CD14-positive monocyte (primary cell): ENCODE measurements at regions not wholly inside any gene's neighbourhood (a gene's known extent, or its start where the extent isn't known, plus 50 kb on each side); places are given as distances from the start of the nearest gene placed in this dataset.

Experiments
- DNase-seq, 3 donors: peaks; one replicate each; pipeline ENCODE4 v3.0.0-alpha.2; 2011 to 2022
- H2AFZ ChIP-seq: 2 replicates; pipeline ENCODE4 v1.6.0; 2012; ENCODE audit warnings: mild to moderate bottlenecking, low read depth, low read length, inconsistent platforms; ENCODE audit not compliant: insufficient read depth, poor library complexity, severe bottlenecking
- H3K27ac ChIP-seq, 2 donors: 1 replicate in 1 of 2; 2 replicates in 1 of 2; pipeline ENCODE4 v1.5.1; 2012 to 2013; ENCODE audit warnings: low read length in 2 of 2, control low read depth in 1 of 2, inconsistent platforms in 1 of 2, low read depth in 1 of 2, mild to moderate bottlenecking in 1 of 2
- H3K27me3 ChIP-seq, 2 donors: one replicate each; pipeline versions ENCODE4 v1.6.0 to v1.6.1; 2011 to 2013; ENCODE audit warnings: low read length in 2 of 2; ENCODE audit not compliant: control insufficient read depth in 2 of 2, insufficient read depth in 2 of 2
- H3K36me3 ChIP-seq, 2 donors: replicated peaks in 1 of 2; 1 replicate in 1 of 2; 2 replicates in 1 of 2; pipeline versions ENCODE4 v1.5.1 to v1.6.1; 2012 to 2013; ENCODE audit warnings: low read length in 2 of 2, control low read depth in 1 of 2, inconsistent platforms in 1 of 2, mild to moderate bottlenecking in 1 of 2; ENCODE audit not compliant: insufficient read depth in 2 of 2, control insufficient read depth in 1 of 2
- H3K4me1 ChIP-seq, 2 donors: 1 replicate in 1 of 2; 2 replicates in 1 of 2; pipeline versions ENCODE4 v1.5.1 to v1.6.1; 2012 to 2013; ENCODE audit warnings: low read length in 2 of 2, control low read depth in 1 of 2, inconsistent platforms in 1 of 2, mild to moderate bottlenecking in 1 of 2, moderate library complexity in 1 of 2; ENCODE audit not compliant: insufficient read depth in 2 of 2, control insufficient read depth in 1 of 2
- H3K4me2 ChIP-seq: replicated peaks from 2 replicates; pipeline ENCODE3; 2012; ENCODE audit warnings: low read length, moderate library complexity, mild to moderate bottlenecking; ENCODE audit not compliant: poor library complexity, severe bottlenecking; ENCODE audit errors: extremely low read depth
- H3K4me3 ChIP-seq, 3 experiments: fragments of 200-600 bp in 1 of 3; sonication (generic) in 1 of 3; replicated peaks in 1 of 3; 1 replicate in 2 of 3; 2 replicates in 1 of 3; pipeline ENCODE4 v1.5.1; 2011 to 2013; ENCODE audit warnings: low read length in 3 of 3, mild to moderate bottlenecking in 3 of 3, control low read depth in 2 of 3, low read depth in 2 of 3, inconsistent platforms in 1 of 3, moderate library complexity in 1 of 3
- H3K79me2 ChIP-seq: 2 replicates; pipeline ENCODE4 v1.6.0; 2012; ENCODE audit warnings: mild to moderate bottlenecking, control low read depth, inconsistent platforms, low read length, moderate library complexity; ENCODE audit not compliant: insufficient read depth
- H3K9ac ChIP-seq: 2 replicates; pipeline ENCODE4 v1.6.0; 2017; ENCODE audit warnings: low read length, mild to moderate bottlenecking; ENCODE audit not compliant: insufficient read depth, poor library complexity, severe bottlenecking
- H3K9me3 ChIP-seq, 2 donors: replicated peaks in 1 of 2; 1 replicate in 1 of 2; 2 replicates in 1 of 2; pipeline versions ENCODE4 v1.5.1 to v1.6.1; 2012 to 2013; ENCODE audit warnings: low read length in 2 of 2, control low read depth in 1 of 2; ENCODE audit not compliant: control insufficient read depth in 1 of 2, insufficient read depth in 1 of 2
- H4K20me1 ChIP-seq: 2 replicates; pipeline ENCODE4 v1.6.0; 2012; ENCODE audit warnings: mild to moderate bottlenecking, low read length, control low read depth, moderate library complexity; ENCODE audit not compliant: insufficient read depth
- H3K27ac Mint-ChIP-seq, 7 donors: one replicate each; pipeline ENCODE4 v1.8.0; 2020; ENCODE audit warnings: mild to moderate bottlenecking in 7 of 7, mixed read lengths in 7 of 7, moderate library complexity in 6 of 7, inconsistent platforms in 2 of 7
- H3K27me3 Mint-ChIP-seq, 3 donors: one replicate each; pipeline ENCODE4 v1.8.0; 2021 to 2022; ENCODE audit warnings: low read depth in 3 of 3, mild to moderate bottlenecking in 3 of 3, mixed read lengths in 3 of 3, moderate library complexity in 3 of 3, inconsistent platforms in 1 of 3
- H3K36me3 Mint-ChIP-seq, 2 donors: one replicate each; pipeline ENCODE4 v1.8.0; 2020; ENCODE audit warnings: mixed read lengths in 2 of 2, inconsistent platforms in 1 of 2, mild to moderate bottlenecking in 1 of 2
- H3K4me1 Mint-ChIP-seq: one replicate; pipeline ENCODE4 v1.8.0; 2020; ENCODE audit warnings: mild to moderate bottlenecking, mixed read lengths
- H3K4me3 Mint-ChIP-seq, 2 donors: one replicate each; pipeline ENCODE4 v1.8.0; 2020; ENCODE audit warnings: mild to moderate bottlenecking in 2 of 2, mixed read lengths in 2 of 2, moderate library complexity in 1 of 2
- H3K9me3 Mint-ChIP-seq, 7 donors: one replicate each; pipeline ENCODE4 v1.8.0; 2020 to 2022; ENCODE audit warnings: mixed read lengths in 7 of 7, mild to moderate bottlenecking in 6 of 7, moderate library complexity in 6 of 7, inconsistent platforms in 2 of 7
- WGBS: methylation state at CpG from one replicate; pipeline ENCODE4 v1.1.5; 2013; ENCODE audit warnings: missing lambda C conversion rate; ENCODE audit not compliant: insufficient coverage; 5-methylcytosine and 5-hydroxymethylcytosine counted together
- intact Hi-C, 2 donors: fragments of 100-400 bp; cut with micrococcal nuclease; formaldehyde crosslinking; loops; one replicate each; pipeline versions ENCODE4 v1.15.0 to v1.15.1; 2023
- TF ChIP-seq, protein P1 (sequence below): fragments of 200-600 bp; IDR thresholded peaks from one replicate; pipeline ENCODE4 v1.8.0; 2022; ENCODE audit warnings: antibody characterized with exemption, mild to moderate bottlenecking

DNA sequence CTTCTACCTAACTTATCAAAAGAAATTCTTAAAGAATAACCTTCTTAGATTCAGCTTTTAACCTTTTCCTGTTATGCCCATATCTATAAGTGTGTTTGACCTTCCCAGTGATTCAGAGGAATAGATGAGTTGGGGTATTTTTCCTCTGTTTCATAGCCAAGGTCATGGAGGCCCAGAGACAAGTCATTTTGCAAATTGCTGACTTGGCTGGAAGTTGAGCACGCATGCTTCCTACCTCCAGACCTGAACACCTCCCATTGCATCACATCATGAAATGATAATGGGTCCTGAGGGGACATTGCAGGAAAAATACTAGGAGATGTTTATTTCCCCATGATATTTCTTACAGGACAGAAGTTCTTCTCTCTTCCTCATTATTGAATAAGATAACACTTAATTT, 158.6 kb upstream of the LMCD1 start:
- Mint-ChIP-seq H3K4me3 (no peak overlapping the region), H3K4me1 (no peaks in the 10 kb centered on the region), H3K9me3 (peaks cover 3 to 18% (median 7%) of the 10 kb centered on the region in 7 donors), H3K36me3 (no peaks in the 10 kb centered on the region), H3K27ac (no peak overlapping the region), H3K27me3 (no peaks in the 10 kb centered on the region)
- Histone ChIP-seq H3K4me2 (no peak overlapping the region), H3K9me3 (peaks cover 0 to 9% of the 10 kb centered on the region in 2 donors), H3K27me3 (no peaks in the 10 kb centered on the region), H3K36me3 (no peaks in the 10 kb centered on the region), H3K4me3 (no peak overlapping the region), H4K20me1 (no peaks in the 10 kb centered on the region), H3K9ac (no peak overlapping the region), H3K4me1 (no peaks in the 10 kb centered on the region), H3K79me2 (no peaks in the 10 kb centered on the region), H2AFZ (no peak overlapping the region), H3K27ac (no peak overlapping the region)
- DNase-seq = no peak
- intact Hi-C loops = no loop called here
- WGBS = no CpG with 5 or more reads among the region's 1 CpG
- TF ChIP-seq, protein P1, sequence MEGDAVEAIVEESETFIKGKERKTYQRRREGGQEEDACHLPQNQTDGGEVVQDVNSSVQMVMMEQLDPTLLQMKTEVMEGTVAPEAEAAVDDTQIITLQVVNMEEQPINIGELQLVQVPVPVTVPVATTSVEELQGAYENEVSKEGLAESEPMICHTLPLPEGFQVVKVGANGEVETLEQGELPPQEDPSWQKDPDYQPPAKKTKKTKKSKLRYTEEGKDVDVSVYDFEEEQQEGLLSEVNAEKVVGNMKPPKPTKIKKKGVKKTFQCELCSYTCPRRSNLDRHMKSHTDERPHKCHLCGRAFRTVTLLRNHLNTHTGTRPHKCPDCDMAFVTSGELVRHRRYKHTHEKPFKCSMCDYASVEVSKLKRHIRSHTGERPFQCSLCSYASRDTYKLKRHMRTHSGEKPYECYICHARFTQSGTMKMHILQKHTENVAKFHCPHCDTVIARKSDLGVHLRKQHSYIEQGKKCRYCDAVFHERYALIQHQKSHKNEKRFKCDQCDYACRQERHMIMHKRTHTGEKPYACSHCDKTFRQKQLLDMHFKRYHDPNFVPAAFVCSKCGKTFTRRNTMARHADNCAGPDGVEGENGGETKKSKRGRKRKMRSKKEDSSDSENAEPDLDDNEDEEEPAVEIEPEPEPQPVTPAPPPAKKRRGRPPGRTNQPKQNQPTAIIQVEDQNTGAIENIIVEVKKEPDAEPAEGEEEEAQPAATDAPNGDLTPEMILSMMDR = no peak

DNA sequence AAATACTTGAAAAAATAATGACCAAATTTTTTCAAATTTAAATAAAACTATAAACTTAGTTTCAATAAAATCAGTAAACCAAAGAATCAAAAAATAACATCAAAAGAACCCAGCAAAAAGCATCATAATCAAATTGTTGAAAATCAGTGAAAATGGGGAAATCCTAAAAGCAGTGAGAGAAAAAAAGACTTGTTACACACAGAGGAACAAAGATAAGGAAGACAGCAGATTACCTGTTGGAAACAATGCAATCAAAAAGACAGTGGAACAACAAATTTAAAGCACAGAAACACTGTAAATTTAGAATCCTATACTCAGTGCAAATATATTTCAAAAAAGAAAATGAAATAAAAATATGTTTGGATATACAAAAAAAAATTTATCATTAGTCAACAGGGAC, 156.2 kb upstream of the LMCD1 start:
- H3K4me1 Mint-ChIP-seq = no peaks in the 10 kb centered on the region
- no peak overlapping the region for H3K9ac ChIP-seq
- no peaks in the 10 kb centered on the region for H3K27me3 ChIP-seq
- no peaks in the 10 kb centered on the region for H3K4me1 ChIP-seq
- no peak overlapping the region for H3K4me3 Mint-ChIP-seq
- no peaks in the 10 kb centered on the region for H3K36me3 Mint-ChIP-seq
- no peak overlapping the region for H3K27ac Mint-ChIP-seq
- H2AFZ ChIP-seq = no peak overlapping the region
- H3K36me3 ChIP-seq = no peaks in the 10 kb centered on the region
- no peaks in the 10 kb centered on the region for H3K79me2 ChIP-seq
- no peak overlapping the region for H3K27ac ChIP-seq
- peaks cover 6 to 23% (median 10%) of the 10 kb centered on the region in 7 donors for H3K9me3 Mint-ChIP-seq
- no peak for DNase-seq
- peaks cover 0 to 9% of the 10 kb centered on the region in 2 donors for H3K9me3 ChIP-seq
- H3K27me3 Mint-ChIP-seq = no peaks in the 10 kb centered on the region
- intact Hi-C loops = no loop called here
- H4K20me1 ChIP-seq = no peaks in the 10 kb centered on the region
- TF ChIP-seq, protein P1 = no peak
- no peak overlapping the region for H3K4me2 ChIP-seq
- H3K4me3 ChIP-seq = no peak overlapping the region
